ENCODE measurements at regions not wholly inside any gene's neighbourhood (a gene's known extent, or its start where the extent isn't known, plus 50 kb on each side); places are given as distances from the start of the nearest gene placed in this dataset.
A peak's percentile ranks its signal among the peaks of the same experiment; 100 is the strongest.

DNA sequence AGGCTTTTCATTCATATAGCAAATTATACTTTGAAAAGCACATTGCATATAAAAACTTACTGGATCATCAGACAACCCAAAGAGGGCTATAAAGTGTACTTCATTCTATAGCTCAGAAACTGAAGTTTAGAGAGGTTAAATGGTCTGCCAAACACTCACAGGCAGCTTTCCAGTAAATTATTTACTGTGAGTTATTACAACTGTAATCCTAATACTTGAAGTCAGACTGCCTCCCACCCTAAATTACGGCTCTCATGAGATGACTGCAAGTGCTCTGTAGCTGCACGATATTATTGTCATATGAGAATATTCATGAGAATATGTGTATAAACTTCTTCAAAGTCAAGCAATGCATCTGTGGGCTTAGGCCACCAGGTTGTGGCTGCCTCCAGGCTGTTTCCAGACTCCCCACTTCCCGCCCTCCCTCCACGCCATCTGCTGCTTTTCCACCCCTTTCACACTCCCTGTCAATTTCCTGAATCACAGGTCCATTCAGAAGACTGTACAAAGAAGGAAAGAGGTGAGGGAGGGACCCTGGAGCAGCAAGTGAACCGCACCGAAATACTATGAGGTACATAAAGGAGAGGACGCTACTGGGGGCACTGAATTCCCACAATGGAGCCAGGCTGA lies 111.1 kb upstream of the SPOPL start:
- TF ChIP-seq, protein P1, sequence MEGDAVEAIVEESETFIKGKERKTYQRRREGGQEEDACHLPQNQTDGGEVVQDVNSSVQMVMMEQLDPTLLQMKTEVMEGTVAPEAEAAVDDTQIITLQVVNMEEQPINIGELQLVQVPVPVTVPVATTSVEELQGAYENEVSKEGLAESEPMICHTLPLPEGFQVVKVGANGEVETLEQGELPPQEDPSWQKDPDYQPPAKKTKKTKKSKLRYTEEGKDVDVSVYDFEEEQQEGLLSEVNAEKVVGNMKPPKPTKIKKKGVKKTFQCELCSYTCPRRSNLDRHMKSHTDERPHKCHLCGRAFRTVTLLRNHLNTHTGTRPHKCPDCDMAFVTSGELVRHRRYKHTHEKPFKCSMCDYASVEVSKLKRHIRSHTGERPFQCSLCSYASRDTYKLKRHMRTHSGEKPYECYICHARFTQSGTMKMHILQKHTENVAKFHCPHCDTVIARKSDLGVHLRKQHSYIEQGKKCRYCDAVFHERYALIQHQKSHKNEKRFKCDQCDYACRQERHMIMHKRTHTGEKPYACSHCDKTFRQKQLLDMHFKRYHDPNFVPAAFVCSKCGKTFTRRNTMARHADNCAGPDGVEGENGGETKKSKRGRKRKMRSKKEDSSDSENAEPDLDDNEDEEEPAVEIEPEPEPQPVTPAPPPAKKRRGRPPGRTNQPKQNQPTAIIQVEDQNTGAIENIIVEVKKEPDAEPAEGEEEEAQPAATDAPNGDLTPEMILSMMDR (conservative IDR thresholded peaks at IDR 0.05; ENCODE audit: low read depth, low read length), result no peak
- DNase-seq (ENCODE audit: low read depth), result no peak
- H3K4me3 ChIP-seq (ENCODE audit: low read depth, low read length), result no peak overlapping the region

DNA sequence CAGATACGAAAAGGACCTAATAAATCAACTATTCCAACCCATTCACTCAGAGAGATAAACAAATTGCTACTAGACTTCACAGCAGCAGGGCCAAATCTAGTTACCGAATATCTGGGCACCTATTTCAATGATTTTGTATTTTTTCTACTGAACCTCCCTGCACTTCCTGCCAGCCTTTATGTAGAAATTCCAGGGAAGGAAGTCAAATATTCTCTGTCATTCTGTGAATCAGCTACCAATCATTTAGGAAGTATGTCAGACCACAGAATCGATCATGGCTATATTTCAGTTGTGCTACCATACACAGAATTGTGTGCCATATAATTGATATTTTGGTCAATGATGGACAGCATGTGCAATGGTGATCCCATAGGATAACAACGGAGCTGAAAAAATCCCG lies 109.6 kb upstream of the SPOPL start:
- no peak overlapping the region for H3K4me3 ChIP-seq (ENCODE audit: low read depth, low read length)
- DNase-seq (ENCODE audit: low read depth), result no peak
- TF ChIP-seq, protein P1 (conservative IDR thresholded peaks at IDR 0.05; ENCODE audit: low read depth, low read length), result no peak

DNA sequence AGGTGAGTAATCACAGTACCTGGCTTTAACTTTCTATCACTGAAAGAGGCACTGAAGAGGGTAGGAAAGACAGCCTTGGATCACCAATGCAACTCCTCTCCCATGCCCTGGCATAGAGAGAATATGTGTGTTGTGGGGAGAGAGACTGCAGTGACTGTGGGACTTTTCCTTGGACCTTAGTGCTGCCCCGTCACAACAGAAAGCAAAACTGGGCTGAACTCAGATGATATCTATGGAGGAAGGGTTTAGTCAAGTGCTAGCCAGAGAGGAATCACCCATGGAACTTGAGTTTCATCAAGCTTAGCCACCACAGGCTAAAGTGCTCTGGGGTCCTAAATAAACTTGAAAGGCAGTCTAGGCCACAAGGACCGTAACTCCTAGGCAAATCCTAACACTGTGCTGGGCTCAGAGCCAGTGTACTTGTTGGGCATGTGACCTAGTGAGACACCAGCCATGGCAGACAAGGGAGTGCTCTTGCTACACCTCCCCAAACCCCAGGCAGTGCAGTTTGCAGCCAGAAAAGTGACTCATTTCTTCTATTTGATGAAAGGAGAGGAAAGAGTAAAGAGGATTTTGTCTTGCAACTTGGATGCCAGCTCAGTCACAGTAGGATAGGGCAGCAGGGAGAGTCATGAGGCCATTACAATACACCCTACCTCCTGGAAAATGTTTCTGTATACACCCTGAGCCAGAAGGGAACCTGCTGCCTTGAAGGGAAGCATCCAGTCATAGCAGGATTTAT lies 105.8 kb upstream of the SPOPL start:
- TF ChIP-seq, protein P1 (conservative IDR thresholded peaks at IDR 0.05; ENCODE audit: low read depth, low read length), result no peak
- no peak overlapping the region for H3K4me3 ChIP-seq (ENCODE audit: low read depth, low read length)
- DNase-seq (ENCODE audit: low read depth), result peak; percentile 42

DNA sequence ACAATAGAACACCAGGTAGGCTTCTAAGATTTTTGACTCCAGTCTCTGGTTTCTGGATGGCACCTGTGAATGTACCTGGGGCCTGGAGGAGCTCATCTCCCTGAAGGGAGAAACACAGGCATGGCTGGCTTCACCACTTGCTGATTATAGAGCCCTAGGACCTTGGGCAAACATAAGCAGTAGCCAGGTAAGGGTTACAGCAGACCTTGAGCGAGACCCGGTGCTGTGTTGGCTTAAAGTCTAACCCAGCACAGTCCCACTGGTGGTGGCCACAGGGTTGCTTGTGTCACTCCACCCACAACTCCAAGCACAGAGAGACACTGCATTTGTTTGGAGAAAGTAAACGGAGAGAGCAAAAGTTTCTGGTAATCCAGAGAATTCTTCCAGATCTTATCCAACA lies 104.7 kb upstream of the SPOPL start:
- no peak for DNase-seq (ENCODE audit: low read depth)
- TF ChIP-seq, protein P1 (conservative IDR thresholded peaks at IDR 0.05; ENCODE audit: low read depth, low read length), result no peak
- no peak overlapping the region for H3K4me3 ChIP-seq (ENCODE audit: low read depth, low read length)

DNA sequence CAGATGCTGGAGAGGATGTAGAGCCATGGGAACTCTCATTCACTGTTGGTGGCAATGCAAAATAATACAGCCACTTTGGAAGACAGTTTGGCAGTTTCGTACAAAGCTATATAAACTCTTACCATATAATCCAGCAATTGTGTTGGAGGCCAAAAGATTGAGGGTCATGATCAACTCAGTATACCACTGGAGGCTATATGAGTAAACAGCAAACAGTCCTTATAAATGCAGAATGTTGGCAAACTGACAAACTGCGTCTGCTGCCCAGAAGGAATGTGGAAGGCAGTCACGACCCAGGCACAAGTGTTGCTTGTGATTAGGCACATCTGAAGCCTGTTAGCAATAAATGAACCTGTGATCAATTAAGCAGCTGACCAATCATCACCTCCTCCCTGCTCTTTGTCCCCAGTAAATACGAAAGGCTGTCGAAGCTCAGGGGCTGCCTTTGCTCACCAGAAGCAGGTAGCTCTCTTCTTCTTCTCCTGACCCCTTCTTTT lies 98.1 kb upstream of the SPOPL start:
- DNase-seq (ENCODE audit: low read depth), result no peak
- TF ChIP-seq, protein P1 (conservative IDR thresholded peaks at IDR 0.05; ENCODE audit: low read depth, low read length), result no peak
- no peak overlapping the region for H3K4me3 ChIP-seq (ENCODE audit: low read depth, low read length)

DNA sequence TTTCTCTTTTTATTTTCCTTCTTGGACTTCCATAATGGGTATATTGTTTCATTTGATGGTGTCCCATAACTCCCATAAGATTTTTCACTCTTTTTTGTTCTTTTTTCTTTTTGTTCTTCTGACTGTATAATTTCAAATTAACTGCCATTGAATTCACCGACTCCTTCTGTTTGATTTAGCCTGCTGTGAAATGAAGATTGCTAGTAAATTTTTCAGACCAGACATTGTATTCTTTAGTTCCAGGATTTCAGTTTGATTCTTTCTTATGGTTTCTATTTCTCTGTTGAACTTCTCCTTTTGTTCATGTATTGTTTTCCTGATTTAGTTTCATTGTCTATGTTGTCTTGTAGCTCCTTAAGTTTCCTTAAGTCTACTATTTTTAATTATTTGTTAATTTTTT lies 87.6 kb upstream of the SPOPL start:
- no peak for DNase-seq (ENCODE audit: low read depth)
- TF ChIP-seq, protein P1 (conservative IDR thresholded peaks at IDR 0.05; ENCODE audit: low read depth, low read length), result no peak
- no peak overlapping the region for H3K4me3 ChIP-seq (ENCODE audit: low read depth, low read length)
